ENCODE measurements at regions not wholly inside any gene's neighbourhood (a gene's known extent, or its start where the extent isn't known, plus 50 kb on each side); places are given as distances from the start of the nearest gene placed in this dataset.

- no peak for TF ChIP-seq HIC1 (tag by site-specific recombination; IDR thresholded peaks at IDR 0.05)
- no peak for TF ChIP-seq ZNF664 (tag by site-specific recombination; IDR thresholded peaks at IDR 0.05)
- no peak for TF ChIP-seq ZNF677 (tag by site-specific recombination; IDR thresholded peaks at IDR 0.05)
These were observed 852.9 kb downstream of the DCDC2C start (continued) for GRCh38 chr2:4556135-4556896.

- no peak overlapping the region for H3K4me3 ChIP-seq (ENCODE audit: low read depth, low read length)
- TF ChIP-seq GLI2 (tag by site-specific recombination; IDR thresholded peaks at IDR 0.05; ENCODE audit: borderline replicate concordance, low read depth) = no peak
- TF ChIP-seq ZNF239 (tag by site-specific recombination; IDR thresholded peaks at IDR 0.05) = no peak
- no peak for TF ChIP-seq ZNF558 (tag by site-specific recombination; IDR thresholded peaks at IDR 0.05)
- no peak for TF ChIP-seq ZNF791 (tag by site-specific recombination; IDR thresholded peaks at IDR 0.05)
- TF ChIP-seq RBAK (tag by site-specific recombination; IDR thresholded peaks at IDR 0.05) = no peak
- TF ChIP-seq ZNF518A (tag by site-specific recombination; conservative IDR thresholded peaks at IDR 0.05; ENCODE audit: low read depth) = no peak
- POLR2A ChIA-PET = no interaction called here
These were observed 857.8 kb downstream of the DCDC2C start for GRCh38 chr2:4561196-4561595.

GRCh38 chr2:4576075-4576474, 872.7 kb downstream of the DCDC2C start:
- Histone ChIP-seq H3K36me3 (ENCODE audit: control insufficient read depth in 2 of 2, insufficient read depth in 1 of 2, low read length in 2 of 2) (no peaks in the 10 kb centered on the region), H3K9me3 (ENCODE audit: control insufficient read depth, insufficient read depth, low read depth, low read length) (no peaks in the 10 kb centered on the region), H3K27ac (ENCODE audit: extremely low read depth, low read depth, low read length) (no peak overlapping the region), H3K4me1 (ENCODE audit: control insufficient read depth, insufficient read depth, low read length) (no peaks in the 10 kb centered on the region), H3K4me3 (ENCODE audit: low read depth, low read length) (no peak overlapping the region)
- CTCF ChIA-PET = interaction anchor here (1.0 kb wide), 1 partner anchor 269 kb away, joined by 5 read pairs; no protein-coding TSS in a partner anchor
- POLR2A ChIA-PET = no interaction called here
- TF ChIP-seq ZNF274 (IDR thresholded peaks at IDR 0.05; ENCODE audit: low read length) (no peak), ZNF274 (tag by site-specific recombination; IDR thresholded peaks at IDR 0.05; ENCODE audit: borderline replicate concordance) (no peak), ZNF521 (tag by site-specific recombination; IDR thresholded peaks at IDR 0.05) (no peak), PRDM4 (tag by site-specific recombination; IDR thresholded peaks at IDR 0.05) (no peak)

More at GRCh38 chr2:4561196-4561595, 857.8 kb downstream of the DCDC2C start:
- Histone ChIP-seq H3K4me1 (ENCODE audit: control insufficient read depth, insufficient read depth, low read length) (no peaks in the 10 kb centered on the region), H3K36me3 (ENCODE audit: control insufficient read depth in 2 of 2, insufficient read depth in 1 of 2, low read length in 2 of 2) (no peaks in the 10 kb centered on the region), H3K27ac (ENCODE audit: extremely low read depth, low read depth, low read length) (no peak overlapping the region), H3K9me3 (ENCODE audit: control insufficient read depth, insufficient read depth, low read depth, low read length) (no peaks in the 10 kb centered on the region)
- CTCF ChIA-PET = no interaction called here
